Peyer's patch (tissue), 4 donors: ENCODE measurements at regions not wholly inside any gene's neighbourhood (a gene's known extent, or its start where the extent isn't known, plus 50 kb on each side); places are given as distances from the start of the nearest gene placed in this dataset.

ENCODE experiments used
- POLR2A ChIP-seq, 2 donors: fragments of 450-650 bp; IDR thresholded peaks; one replicate each; pipeline ENCODE4 v1.5.1; 2017; ENCODE audit warnings: antibody characterized with exemption in 2 of 2, mild to moderate bottlenecking in 2 of 2, moderate library complexity in 2 of 2
- TF ChIP-seq, protein P1 (sequence below), 6 experiments: fragments of 450-650 bp in 4 of 6; fragments of 200-600 bp in 2 of 6; sonication (generic) in 1 of 6; IDR thresholded peaks; one replicate each; pipeline ENCODE4 v1.5.1; 2017 to 2019; ENCODE audit warnings: antibody characterized with exemption in 6 of 6, mild to moderate bottlenecking in 3 of 6, moderate library complexity in 1 of 6

- TF ChIP-seq, protein P1, sequence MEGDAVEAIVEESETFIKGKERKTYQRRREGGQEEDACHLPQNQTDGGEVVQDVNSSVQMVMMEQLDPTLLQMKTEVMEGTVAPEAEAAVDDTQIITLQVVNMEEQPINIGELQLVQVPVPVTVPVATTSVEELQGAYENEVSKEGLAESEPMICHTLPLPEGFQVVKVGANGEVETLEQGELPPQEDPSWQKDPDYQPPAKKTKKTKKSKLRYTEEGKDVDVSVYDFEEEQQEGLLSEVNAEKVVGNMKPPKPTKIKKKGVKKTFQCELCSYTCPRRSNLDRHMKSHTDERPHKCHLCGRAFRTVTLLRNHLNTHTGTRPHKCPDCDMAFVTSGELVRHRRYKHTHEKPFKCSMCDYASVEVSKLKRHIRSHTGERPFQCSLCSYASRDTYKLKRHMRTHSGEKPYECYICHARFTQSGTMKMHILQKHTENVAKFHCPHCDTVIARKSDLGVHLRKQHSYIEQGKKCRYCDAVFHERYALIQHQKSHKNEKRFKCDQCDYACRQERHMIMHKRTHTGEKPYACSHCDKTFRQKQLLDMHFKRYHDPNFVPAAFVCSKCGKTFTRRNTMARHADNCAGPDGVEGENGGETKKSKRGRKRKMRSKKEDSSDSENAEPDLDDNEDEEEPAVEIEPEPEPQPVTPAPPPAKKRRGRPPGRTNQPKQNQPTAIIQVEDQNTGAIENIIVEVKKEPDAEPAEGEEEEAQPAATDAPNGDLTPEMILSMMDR (IDR thresholded peaks at IDR 0.05): no peak
- TF ChIP-seq POLR2A (IDR thresholded peaks at IDR 0.05): no peak
These were observed 51.8 kb upstream of the STK38L start for GRCh38 chr12:27192118-27192802.
